Mucosa of rectum (tissue), 2 donors: ENCODE measurements at regions not wholly inside any gene's neighbourhood (a gene's known extent, or its start where the extent isn't known, plus 50 kb on each side); places are given as distances from the start of the nearest gene placed in this dataset.

ENCODE experiments used
- H3K27ac ChIP-seq, 2 donors: one replicate each; pipeline ENCODE4 v1.7.0; 2013; ENCODE audit warnings: inconsistent platforms in 2 of 2, low read depth in 2 of 2, low read length in 2 of 2
- H3K27me3 ChIP-seq, 2 donors: one replicate each; pipeline ENCODE4 v1.7.0; 2013; ENCODE audit warnings: low read length in 2 of 2; ENCODE audit not compliant: control insufficient read depth in 2 of 2, insufficient read depth in 2 of 2
- H3K36me3 ChIP-seq, 2 donors: one replicate each; pipeline ENCODE4 v1.7.0; 2013; ENCODE audit warnings: low read length in 2 of 2; ENCODE audit not compliant: control insufficient read depth in 2 of 2, insufficient read depth in 2 of 2
- H3K4me1 ChIP-seq, 2 donors: one replicate each; pipeline ENCODE4 v1.7.0; 2013; ENCODE audit warnings: low read length in 2 of 2, mild to moderate bottlenecking in 1 of 2; ENCODE audit not compliant: control insufficient read depth in 2 of 2, insufficient read depth in 2 of 2
- H3K4me3 ChIP-seq, 2 donors: one replicate each; pipeline ENCODE4 v1.7.0; 2013; ENCODE audit warnings: low read length in 2 of 2
- H3K9ac ChIP-seq, 2 donors: one replicate each; pipeline ENCODE4 v1.7.0; 2013; ENCODE audit warnings: low read length in 2 of 2, low read depth in 1 of 2, mild to moderate bottlenecking in 1 of 2
- H3K9me3 ChIP-seq, 2 donors: one replicate each; pipeline ENCODE4 v1.7.0; 2013; ENCODE audit warnings: low read length in 2 of 2; ENCODE audit not compliant: control insufficient read depth in 2 of 2
- donor health status: healthy.
- donor health status: Normal muscosa, but diverticular disease.

- Histone ChIP-seq H3K27me3 (no peaks in the 10 kb centered on the region), H3K27ac (no peak overlapping the region), H3K36me3 (no peaks in the 10 kb centered on the region), H3K4me3 (no peak overlapping the region), H3K4me1 (no peaks in the 10 kb centered on the region), H3K9me3 (no peaks in the 10 kb centered on the region), H3K9ac (no peak overlapping the region)
Measured at GRCh38 chr13:72508392-72508791, 219.0 kb downstream of the MZT1 start.

- no peaks in the 10 kb centered on the region for H3K36me3 ChIP-seq
- no peak overlapping the region for H3K27ac ChIP-seq
- no peaks in the 10 kb centered on the region for H3K9me3 ChIP-seq
- H3K9ac ChIP-seq = no peak overlapping the region
- H3K4me3 ChIP-seq = peak overlapping the region in 1 of 2 donors; percentile 42
- H3K4me1 ChIP-seq = no peaks in the 10 kb centered on the region
- no peaks in the 10 kb centered on the region for H3K27me3 ChIP-seq
Measured at GRCh38 chr13:72507416-72508199, 219.8 kb downstream of the MZT1 start.

GRCh38 chr13:72506706-72507105, 220.7 kb downstream of the MZT1 start:
- H3K9ac ChIP-seq = no peak overlapping the region
- H3K27me3 ChIP-seq = no peaks in the 10 kb centered on the region
- H3K27ac ChIP-seq = no peak overlapping the region
- H3K9me3 ChIP-seq = no peaks in the 10 kb centered on the region
- H3K4me3 ChIP-seq = no peak overlapping the region
- no peaks in the 10 kb centered on the region for H3K4me1 ChIP-seq
- no peaks in the 10 kb centered on the region for H3K36me3 ChIP-seq

- no peak overlapping the region for H3K4me3 ChIP-seq
- no peak overlapping the region for H3K27ac ChIP-seq
- no peak overlapping the region for H3K9ac ChIP-seq
- no peaks in the 10 kb centered on the region for H3K4me1 ChIP-seq
- H3K27me3 ChIP-seq = no peaks in the 10 kb centered on the region
- H3K9me3 ChIP-seq = no peaks in the 10 kb centered on the region
- H3K36me3 ChIP-seq = no peaks in the 10 kb centered on the region
Measured at GRCh38 chr13:72505376-72505775, 222.1 kb downstream of the MZT1 start.

GRCh38 chr13:72504131-72504841, 223.1 kb downstream of the MZT1 start:
- H3K27ac ChIP-seq = no peak overlapping the region
- no peak overlapping the region for H3K9ac ChIP-seq
- H3K9me3 ChIP-seq = no peaks in the 10 kb centered on the region
- H3K4me3 ChIP-seq = no peak overlapping the region
- H3K36me3 ChIP-seq = no peaks in the 10 kb centered on the region
- H3K4me1 ChIP-seq = no peaks in the 10 kb centered on the region
- no peaks in the 10 kb centered on the region for H3K27me3 ChIP-seq

- no peak overlapping the region for H3K27ac ChIP-seq
- no peak overlapping the region for H3K9ac ChIP-seq
- no peaks in the 10 kb centered on the region for H3K27me3 ChIP-seq
- no peak overlapping the region for H3K4me3 ChIP-seq
- no peaks in the 10 kb centered on the region for H3K4me1 ChIP-seq
- no peaks in the 10 kb centered on the region for H3K36me3 ChIP-seq
- H3K9me3 ChIP-seq = no peaks in the 10 kb centered on the region
Measured at GRCh38 chr13:72500851-72501250, 226.6 kb downstream of the MZT1 start.

GRCh38 chr13:72495681-72496080, 231.7 kb downstream of the MZT1 start:
- H3K9ac ChIP-seq = no peak overlapping the region
- H3K4me1 ChIP-seq = no peaks in the 10 kb centered on the region
- H3K9me3 ChIP-seq = no peaks in the 10 kb centered on the region
- H3K27ac ChIP-seq = no peak overlapping the region
- H3K36me3 ChIP-seq = no peaks in the 10 kb centered on the region
- no peaks in the 10 kb centered on the region for H3K27me3 ChIP-seq
- H3K4me3 ChIP-seq = no peak overlapping the region

- Histone ChIP-seq H3K4me3 (no peak overlapping the region), H3K27ac (no peak overlapping the region), H3K9me3 (no peaks in the 10 kb centered on the region), H3K36me3 (no peaks in the 10 kb centered on the region), H3K9ac (no peak overlapping the region), H3K4me1 (no peaks in the 10 kb centered on the region), H3K27me3 (no peaks in the 10 kb centered on the region)
Measured at GRCh38 chr13:72489751-72490150, 237.7 kb downstream of the MZT1 start.

GRCh38 chr13:72473321-72473720, 254.1 kb downstream of the MZT1 start:
- no peaks in the 10 kb centered on the region for H3K4me1 ChIP-seq

GRCh38 chr13:72469906-72470305, 257.5 kb downstream of the MZT1 start:
- Histone ChIP-seq H3K27me3 (no peaks in the 10 kb centered on the region), H3K9ac (no peak overlapping the region), H3K9me3 (no peaks in the 10 kb centered on the region), H3K36me3 (no peaks in the 10 kb centered on the region), H3K4me1 (no peaks in the 10 kb centered on the region), H3K27ac (no peak overlapping the region), H3K4me3 (no peak overlapping the region)

More at GRCh38 chr13:72473321-72473720, 254.1 kb downstream of the MZT1 start:
- Histone ChIP-seq H3K36me3 (no peaks in the 10 kb centered on the region), H3K4me3 (no peak overlapping the region), H3K9me3 (peaks cover 0 to 3% of the 10 kb centered on the region in 2 donors), H3K27ac (no peak overlapping the region), H3K27me3 (no peaks in the 10 kb centered on the region), H3K9ac (no peak overlapping the region)
